SK-N-SH (cell line): ENCODE measurements at regions not wholly inside any gene's neighbourhood (a gene's known extent, or its start where the extent isn't known, plus 50 kb on each side); places are given as distances from the start of the nearest gene placed in this dataset.

Experiments used
- CTCF ChIP-seq: fragments of 200-600 bp; sonication (generic); IDR thresholded peaks from 2 replicates; pipeline ENCODE4 v1.6.1; 2017; ENCODE audit warnings: antibody characterized with exemption, mild to moderate bottlenecking, moderate library complexity
- ELF1 ChIP-seq: IDR thresholded peaks from 2 replicates; pipeline ENCODE4 v1.4.0; 2012
- FOXJ3 ChIP-seq: sonication (generic); formaldehyde crosslinking; IDR thresholded peaks from 2 replicates; pipeline ENCODE4 v1.5.1; 2020; ENCODE audit warnings: mild to moderate bottlenecking, missing genetic modification reagents
- NRF1 ChIP-seq: IDR thresholded peaks from 2 replicates; pipeline ENCODE4 v1.6.1; 2012; ENCODE audit warnings: low read depth, mild to moderate bottlenecking, low read length
- POLR2AphosphoS5 ChIP-seq: IDR thresholded peaks from 2 replicates; pipeline ENCODE4 v1.6.1; 2012; ENCODE audit warnings: low read depth, low read length
- RCOR1 ChIP-seq: fragments of 150-350 bp; IDR thresholded peaks from 2 replicates; pipeline ENCODE4 v1.6.1; 2017; ENCODE audit warnings: antibody characterized with exemption, low read length

- TF ChIP-seq FOXJ3 (CRISPR knock-in tag) (no peak), CTCF (no peak), ELF1 (no peak), NRF1 (no peak), POLR2AphosphoS5 (no peak), RCOR1 (no peak)
These were observed 218.4 kb upstream of the SEMA3D start for GRCh38 chr7:85405016-85405902.
